ENCODE measurements at regions not wholly inside any gene's neighbourhood (a gene's known extent, or its start where the extent isn't known, plus 50 kb on each side); places are given as distances from the start of the nearest gene placed in this dataset.
"Not testable (repeated sequence)": the region's sequence is repeated elsewhere in the genome, so short reads cannot be mapped to it uniquely, and the experiment has no call there.

DNA sequence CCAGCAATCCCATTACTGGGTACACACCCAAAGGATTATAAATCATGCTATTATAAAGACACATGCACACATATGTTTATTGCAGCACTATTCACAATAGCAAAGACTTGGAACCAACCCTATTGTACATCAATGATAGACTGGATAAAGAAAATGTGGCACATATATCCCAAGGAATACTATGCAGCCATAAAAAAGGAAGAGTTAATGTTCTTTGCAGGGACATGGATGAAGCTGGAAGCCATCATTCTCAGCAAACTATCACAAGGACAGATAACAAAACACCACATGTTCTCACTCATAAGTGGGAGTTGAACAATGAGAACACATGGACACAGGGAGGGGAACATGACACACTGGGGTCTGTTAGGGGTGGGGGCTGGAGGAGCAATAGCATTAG, 177.2 kb upstream of the TBX18 start:
- TF ChIP-seq, protein P1, sequence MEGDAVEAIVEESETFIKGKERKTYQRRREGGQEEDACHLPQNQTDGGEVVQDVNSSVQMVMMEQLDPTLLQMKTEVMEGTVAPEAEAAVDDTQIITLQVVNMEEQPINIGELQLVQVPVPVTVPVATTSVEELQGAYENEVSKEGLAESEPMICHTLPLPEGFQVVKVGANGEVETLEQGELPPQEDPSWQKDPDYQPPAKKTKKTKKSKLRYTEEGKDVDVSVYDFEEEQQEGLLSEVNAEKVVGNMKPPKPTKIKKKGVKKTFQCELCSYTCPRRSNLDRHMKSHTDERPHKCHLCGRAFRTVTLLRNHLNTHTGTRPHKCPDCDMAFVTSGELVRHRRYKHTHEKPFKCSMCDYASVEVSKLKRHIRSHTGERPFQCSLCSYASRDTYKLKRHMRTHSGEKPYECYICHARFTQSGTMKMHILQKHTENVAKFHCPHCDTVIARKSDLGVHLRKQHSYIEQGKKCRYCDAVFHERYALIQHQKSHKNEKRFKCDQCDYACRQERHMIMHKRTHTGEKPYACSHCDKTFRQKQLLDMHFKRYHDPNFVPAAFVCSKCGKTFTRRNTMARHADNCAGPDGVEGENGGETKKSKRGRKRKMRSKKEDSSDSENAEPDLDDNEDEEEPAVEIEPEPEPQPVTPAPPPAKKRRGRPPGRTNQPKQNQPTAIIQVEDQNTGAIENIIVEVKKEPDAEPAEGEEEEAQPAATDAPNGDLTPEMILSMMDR (IDR thresholded peaks at IDR 0.05) = not testable (repeated sequence)
- TF ChIP-seq POLR2A (IDR thresholded peaks at IDR 0.05) = not testable (repeated sequence)
